ENCODE measurements at regions not wholly inside any gene's neighbourhood (a gene's known extent, or its start where the extent isn't known, plus 50 kb on each side); places are given as distances from the start of the nearest gene placed in this dataset.

DNA sequence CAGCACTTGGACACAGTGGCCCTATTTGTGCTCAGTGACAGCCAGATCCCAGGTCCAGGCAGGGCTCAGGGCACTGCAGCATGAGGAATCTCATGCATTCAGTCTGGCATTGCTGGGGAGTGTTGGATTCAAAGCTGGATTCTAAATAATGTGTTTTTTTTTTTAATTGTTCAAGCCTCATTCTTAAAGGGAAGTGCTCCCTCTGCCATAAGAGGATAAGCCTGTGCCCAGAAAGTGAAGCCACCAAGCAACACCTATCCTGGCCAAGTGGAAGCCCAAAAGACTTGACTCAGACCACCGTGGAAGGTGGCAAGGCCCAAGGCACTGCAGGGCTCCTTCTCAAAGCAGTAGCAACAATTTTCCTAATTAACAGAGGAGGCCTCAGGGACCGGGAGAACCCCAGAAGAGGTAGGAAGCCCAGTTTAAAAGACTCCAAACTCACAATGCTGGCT lies 135.6 kb downstream of the ACTL7B start:
- H3K27ac ChIP-seq = no peak overlapping the region
- TF ChIP-seq, protein P1, sequence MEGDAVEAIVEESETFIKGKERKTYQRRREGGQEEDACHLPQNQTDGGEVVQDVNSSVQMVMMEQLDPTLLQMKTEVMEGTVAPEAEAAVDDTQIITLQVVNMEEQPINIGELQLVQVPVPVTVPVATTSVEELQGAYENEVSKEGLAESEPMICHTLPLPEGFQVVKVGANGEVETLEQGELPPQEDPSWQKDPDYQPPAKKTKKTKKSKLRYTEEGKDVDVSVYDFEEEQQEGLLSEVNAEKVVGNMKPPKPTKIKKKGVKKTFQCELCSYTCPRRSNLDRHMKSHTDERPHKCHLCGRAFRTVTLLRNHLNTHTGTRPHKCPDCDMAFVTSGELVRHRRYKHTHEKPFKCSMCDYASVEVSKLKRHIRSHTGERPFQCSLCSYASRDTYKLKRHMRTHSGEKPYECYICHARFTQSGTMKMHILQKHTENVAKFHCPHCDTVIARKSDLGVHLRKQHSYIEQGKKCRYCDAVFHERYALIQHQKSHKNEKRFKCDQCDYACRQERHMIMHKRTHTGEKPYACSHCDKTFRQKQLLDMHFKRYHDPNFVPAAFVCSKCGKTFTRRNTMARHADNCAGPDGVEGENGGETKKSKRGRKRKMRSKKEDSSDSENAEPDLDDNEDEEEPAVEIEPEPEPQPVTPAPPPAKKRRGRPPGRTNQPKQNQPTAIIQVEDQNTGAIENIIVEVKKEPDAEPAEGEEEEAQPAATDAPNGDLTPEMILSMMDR (conservative IDR thresholded peaks at IDR 0.05) = no peak

GRCh38 chr9:108710424-108710823 lies 145.4 kb downstream of the ACTL7B start:
- H3K27ac ChIP-seq = no peak overlapping the region
- TF ChIP-seq, protein P1 (conservative IDR thresholded peaks at IDR 0.05) = no peak

DNA sequence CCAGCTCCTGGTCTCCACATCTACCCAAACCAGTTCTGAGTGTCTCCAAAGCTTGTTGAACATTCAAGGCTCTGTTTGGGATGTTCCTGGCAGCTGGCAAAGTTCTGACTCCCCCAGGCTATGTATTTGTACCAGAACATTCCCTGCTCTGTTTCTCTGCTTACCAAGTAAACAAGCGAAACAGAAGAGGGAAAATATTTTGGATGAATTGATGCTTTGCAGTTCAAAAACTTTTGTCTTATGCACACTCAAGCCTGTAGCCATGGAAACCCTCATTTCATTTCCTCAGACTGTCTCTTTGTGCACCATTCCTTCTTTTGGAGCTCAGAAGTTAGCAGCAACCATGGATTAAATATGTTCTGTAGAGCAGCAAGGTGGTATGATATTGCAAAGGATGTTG lies 145.8 kb downstream of the ACTL7B start:
- H3K27ac ChIP-seq = no peak overlapping the region
- TF ChIP-seq, protein P1 (conservative IDR thresholded peaks at IDR 0.05) = no peak

GRCh38 chr9:108709126-108709525 lies 146.7 kb downstream of the ACTL7B start:
- TF ChIP-seq, protein P1 (conservative IDR thresholded peaks at IDR 0.05) = no peak
- H3K27ac ChIP-seq = no peak overlapping the region

- H3K27ac ChIP-seq = no peak overlapping the region
- TF ChIP-seq, protein P1 (conservative IDR thresholded peaks at IDR 0.05) = no peak
Measured at GRCh38 chr9:108708448-108708847, 147.3 kb downstream of the ACTL7B start.

DNA sequence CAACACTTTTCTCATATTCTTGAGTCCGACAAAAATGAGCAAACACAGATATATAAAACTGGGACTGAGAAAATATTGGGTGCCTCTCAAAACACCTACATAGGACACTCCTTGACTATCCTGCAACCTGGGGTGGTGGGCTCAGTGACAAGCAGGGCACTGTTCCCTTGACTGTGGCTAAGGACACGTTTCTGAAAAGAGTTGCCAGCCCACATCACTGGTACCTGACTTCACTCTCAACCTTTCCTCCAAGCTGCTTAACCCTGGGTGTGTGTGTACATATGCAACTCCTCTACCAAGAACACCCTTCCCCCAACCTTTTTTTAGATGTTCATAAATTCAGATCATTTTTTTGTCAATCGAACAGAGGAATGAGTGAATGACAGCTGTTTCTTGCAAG lies 148.7 kb downstream of the ACTL7B start:
- TF ChIP-seq, protein P1 (conservative IDR thresholded peaks at IDR 0.05) = no peak
- no peak overlapping the region for H3K27ac ChIP-seq

DNA sequence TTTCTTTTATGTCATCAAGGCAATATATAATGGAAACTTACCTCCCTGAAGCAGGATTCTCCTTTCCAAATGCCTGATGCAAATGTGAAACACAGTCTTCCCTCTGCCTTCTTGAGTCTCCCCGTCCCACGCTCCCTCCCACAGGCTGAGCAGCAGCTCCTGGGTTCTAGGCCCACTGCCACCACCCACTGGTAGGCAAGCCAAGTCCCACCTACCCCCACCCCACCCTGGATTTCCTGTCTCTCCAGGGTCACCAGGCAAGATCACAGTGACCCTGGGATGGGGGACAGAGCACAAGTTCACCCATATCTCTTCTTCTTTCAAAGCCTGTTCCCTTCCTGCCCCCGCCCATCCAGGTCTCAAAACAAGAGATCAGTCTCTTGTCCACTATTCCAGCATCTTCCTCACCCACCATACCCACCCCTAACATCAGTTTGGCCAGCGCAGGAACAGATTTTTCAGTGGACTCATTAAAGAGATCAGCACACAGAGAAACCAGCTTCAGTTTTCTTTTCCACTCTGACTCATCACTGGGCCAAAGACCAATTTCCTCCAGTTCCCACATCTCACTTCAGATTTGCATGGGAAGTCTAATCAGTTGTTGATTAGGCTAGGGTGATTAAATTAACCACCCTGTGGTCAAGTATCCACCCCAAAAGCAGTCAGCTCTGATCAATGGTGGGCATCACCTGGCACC lies 151.5 kb downstream of the ACTL7B start:
- TF ChIP-seq, protein P1 (conservative IDR thresholded peaks at IDR 0.05) = no peak
- no peak overlapping the region for H3K27ac ChIP-seq
